Activated CD8-positive, alpha-beta memory T cell treated with anti-CD3 and anti-CD28 coated beads for 24 hours (primary cell): ENCODE measurements at regions not wholly inside any gene's neighbourhood (a gene's known extent, or its start where the extent isn't known, plus 50 kb on each side); places are given as distances from the start of the nearest gene placed in this dataset.

Source experiments
- DNase-seq: peaks from one replicate; pipeline ENCODE4 v3.0.0-alpha.2; 2020

- no peak for DNase-seq
Observed at GRCh38 chr10:85510682-85511081, 855.9 kb downstream of the GRID1 start.

- no peak for DNase-seq
Observed at GRCh38 chr10:85513436-85513835, 853.2 kb downstream of the GRID1 start.

- no peak for DNase-seq
Observed at GRCh38 chr10:85515316-85515715, 851.3 kb downstream of the GRID1 start.

- no peak for DNase-seq
Observed at GRCh38 chr10:85524001-85524666, 842.5 kb downstream of the GRID1 start.

- no peak for DNase-seq
Observed at GRCh38 chr10:85527616-85528317, 838.8 kb downstream of the GRID1 start.

- no peak for DNase-seq
Observed at GRCh38 chr10:85528318-85528652, 838.3 kb downstream of the GRID1 start.

GRCh38 chr10:85531706-85532105 lies 834.9 kb downstream of the GRID1 start:
- DNase-seq = no peak

- no peak for DNase-seq
Observed at GRCh38 chr10:85532773-85533172, 833.8 kb downstream of the GRID1 start.

GRCh38 chr10:85535926-85536325 lies 830.7 kb downstream of the GRID1 start:
- no peak for DNase-seq

- no peak for DNase-seq
Observed at GRCh38 chr10:85537561-85537960, 829.0 kb downstream of the GRID1 start.

- DNase-seq = no peak
Observed at GRCh38 chr10:85538601-85539000, 828.0 kb downstream of the GRID1 start.

GRCh38 chr10:85542152-85542551 lies 824.4 kb downstream of the GRID1 start:
- no peak for DNase-seq

GRCh38 chr10:85542936-85543730 lies 823.5 kb downstream of the GRID1 start:
- no peak for DNase-seq

GRCh38 chr10:85544956-85545355 lies 821.6 kb downstream of the GRID1 start:
- DNase-seq = no peak

- no peak for DNase-seq
Observed at GRCh38 chr10:85545874-85546273, 820.7 kb downstream of the GRID1 start.

- DNase-seq = no peak
Observed at GRCh38 chr10:85547460-85548023, 819.1 kb downstream of the GRID1 start.

GRCh38 chr10:85548034-85548433 lies 818.6 kb downstream of the GRID1 start:
- DNase-seq = no peak
